ENCODE measurements at regions not wholly inside any gene's neighbourhood (a gene's known extent, or its start where the extent isn't known, plus 50 kb on each side); places are given as distances from the start of the nearest gene placed in this dataset.

GRCh38 chr7:67429735-67430134 lies 433.1 kb downstream of the TYW1 start:
- no peak for TF ChIP-seq FOXP2 (optimal IDR thresholded peaks at IDR 0.05; ENCODE audit: borderline replicate concordance, extremely low read depth, extremely low read length, insufficient read depth)
- TF ChIP-seq POLR2AphosphoS5 (IDR thresholded peaks at IDR 0.05; ENCODE audit: low read depth, low read length): no peak
- no peak for TF ChIP-seq SIN3A (IDR thresholded peaks at IDR 0.05; ENCODE audit: borderline replicate concordance, insufficient read depth, low read length)
- TF ChIP-seq REST (IDR thresholded peaks at IDR 0.05; ENCODE audit: insufficient read depth in 1 of 2, low read depth in 2 of 2, low read length in 2 of 2): no peak
- no peak for TF ChIP-seq TAF1 (IDR thresholded peaks at IDR 0.05; ENCODE audit: borderline replicate concordance, insufficient read depth, low read length)

GRCh38 chr7:67432536-67433234 lies 436.1 kb downstream of the TYW1 start:
- no peak for TF ChIP-seq SIN3A (IDR thresholded peaks at IDR 0.05; ENCODE audit: borderline replicate concordance, insufficient read depth, low read length)
- TF ChIP-seq FOXP2 (optimal IDR thresholded peaks at IDR 0.05; ENCODE audit: borderline replicate concordance, extremely low read depth, extremely low read length, insufficient read depth): no peak
- TF ChIP-seq POLR2AphosphoS5 (IDR thresholded peaks at IDR 0.05; ENCODE audit: low read depth, low read length): no peak
- no peak for TF ChIP-seq TAF1 (IDR thresholded peaks at IDR 0.05; ENCODE audit: borderline replicate concordance, insufficient read depth, low read length)
- no peak for TF ChIP-seq REST (IDR thresholded peaks at IDR 0.05; ENCODE audit: insufficient read depth in 1 of 2, low read depth in 2 of 2, low read length in 2 of 2)

- TF ChIP-seq REST (IDR thresholded peaks at IDR 0.05; ENCODE audit: insufficient read depth in 1 of 2, low read depth in 2 of 2, low read length in 2 of 2) (no peak), TAF1 (IDR thresholded peaks at IDR 0.05; ENCODE audit: borderline replicate concordance, insufficient read depth, low read length) (no peak), POLR2AphosphoS5 (IDR thresholded peaks at IDR 0.05; ENCODE audit: low read depth, low read length) (no peak), FOXP2 (optimal IDR thresholded peaks at IDR 0.05; ENCODE audit: borderline replicate concordance, extremely low read depth, extremely low read length, insufficient read depth) (no peak), SIN3A (IDR thresholded peaks at IDR 0.05; ENCODE audit: borderline replicate concordance, insufficient read depth, low read length) (no peak)
Observed at GRCh38 chr7:67435894-67436535, 439.4 kb downstream of the TYW1 start.

GRCh38 chr7:67438198-67438882 lies 441.7 kb downstream of the TYW1 start:
- TF ChIP-seq SIN3A (IDR thresholded peaks at IDR 0.05; ENCODE audit: borderline replicate concordance, insufficient read depth, low read length) (no peak), TAF1 (IDR thresholded peaks at IDR 0.05; ENCODE audit: borderline replicate concordance, insufficient read depth, low read length) (no peak), FOXP2 (optimal IDR thresholded peaks at IDR 0.05; ENCODE audit: borderline replicate concordance, extremely low read depth, extremely low read length, insufficient read depth) (no peak), POLR2AphosphoS5 (IDR thresholded peaks at IDR 0.05; ENCODE audit: low read depth, low read length) (no peak), REST (IDR thresholded peaks at IDR 0.05; ENCODE audit: insufficient read depth in 1 of 2, low read depth in 2 of 2, low read length in 2 of 2) (no peak)

Data from PFSK-1 (cell line).